ENCODE measurements at regions not wholly inside any gene's neighbourhood (a gene's known extent, or its start where the extent isn't known, plus 50 kb on each side); places are given as distances from the start of the nearest gene placed in this dataset.

GRCh38 chr3:99570061-99570460 is 68.3 kb upstream of the COL8A1 start:
- Histone ChIP-seq H3K9me3 (ENCODE audit: control insufficient read depth, low read depth, low read length) (no peaks in the 10 kb centered on the region), H4K5ac (ENCODE audit: insufficient read length, low read depth, low read length) (no peak overlapping the region), H3K23me2 (ENCODE audit: insufficient read length, low read depth, low read length, poor library complexity, severe bottlenecking) (no peaks in the 10 kb centered on the region), H2BK120ac (ENCODE audit: low read depth, low read length, poor library complexity, severe bottlenecking) (no peak overlapping the region), H3K23ac (ENCODE audit: insufficient read length, low read depth, low read length) (no peak overlapping the region), H3K27ac (ENCODE audit: insufficient read length, low read depth, low read length) (no peak overlapping the region), H2AFZ (ENCODE audit: low read length) (no peak overlapping the region), H4K91ac (ENCODE audit: insufficient read length, low read depth, low read length) (no peak overlapping the region), H3T11ph (ENCODE audit: low read length) (no peak overlapping the region), H3K27me3 (ENCODE audit: insufficient read depth, low read length) (no peaks in the 10 kb centered on the region), H3K79me1 (ENCODE audit: insufficient read depth, low read depth, low read length, poor library complexity, severe bottlenecking) (no peaks in the 10 kb centered on the region), H3K4ac (ENCODE audit: low read depth, low read length) (no peak overlapping the region), H2BK12ac (ENCODE audit: insufficient read length, low read depth, low read length) (no peak overlapping the region), H2AK5ac (ENCODE audit: insufficient read length, low read length) (no peak overlapping the region), H3K79me2 (ENCODE audit: insufficient read depth, low read length) (no peaks in the 10 kb centered on the region), H3K4me2 (ENCODE audit: insufficient read depth, insufficient read length, low read length) (no peak overlapping the region), H3K4me1 (ENCODE audit: insufficient read depth, low read length) (no peaks in the 10 kb centered on the region), H2BK5ac (ENCODE audit: insufficient read length, low read length) (no peak overlapping the region), H3K9ac (ENCODE audit: extremely low read depth, insufficient read length, low read length) (no peak overlapping the region), H2BK20ac (ENCODE audit: low read depth, low read length, poor library complexity, severe bottlenecking) (no peak overlapping the region), H3K56ac (ENCODE audit: insufficient read length, low read depth, low read length) (no peak overlapping the region), H2BK15ac (ENCODE audit: low read depth, low read length) (no peak overlapping the region), H4K20me1 (ENCODE audit: control insufficient read depth, insufficient read depth, insufficient read length) (no peaks in the 10 kb centered on the region), H3K14ac (ENCODE audit: insufficient read depth, low read length) (no peak overlapping the region), H3K18ac (ENCODE audit: insufficient read length, low read depth, low read length) (no peak overlapping the region), H4K8ac (replicated peaks; ENCODE audit: insufficient read length, low read depth, low read length) (no peak overlapping the region)
- no CpG with 5 or more reads among the region's 1 CpG for WGBS (ENCODE audit: extremely low coverage, insufficient read length, low lambda C conversion rate)
- H3K4me3 Mint-ChIP-seq = no peak overlapping the region
- no peak for DNase-seq
- H3K4me1 Mint-ChIP-seq = no peaks in the 10 kb centered on the region
- H3K27me3 Mint-ChIP-seq (ENCODE audit: low read depth) = peaks cover 2% of the 10 kb centered on the region; the same call in 1 of the 2 replicates
- TF ChIP-seq CTCF (conservative IDR thresholded peaks at IDR 0.05) = no peak
- H3K9me3 Mint-ChIP-seq = peaks cover 4 to 6% of the 10 kb centered on the region in 2 experiments; a peak in 2 of 5 replicates
- no peak overlapping the region for H3K27ac Mint-ChIP-seq
- no peaks in the 10 kb centered on the region; a peak in 1 of 7 replicates for H3K36me3 Mint-ChIP-seq (ENCODE audit: insufficient read depth in 1 of 3, low read depth in 3 of 3)
